ENCODE measurements at regions not wholly inside any gene's neighbourhood (a gene's known extent, or its start where the extent isn't known, plus 50 kb on each side); places are given as distances from the start of the nearest gene placed in this dataset.

- TF ChIP-seq CTCF (IDR thresholded peaks at IDR 0.05): no peak
- TF ChIP-seq POLR2A (IDR thresholded peaks at IDR 0.05): no peak
Measured at GRCh38 chr20:55271371-55271770, 733.9 kb downstream of the CBLN4 start.
